ENCODE measurements at regions not wholly inside any gene's neighbourhood (a gene's known extent, or its start where the extent isn't known, plus 50 kb on each side); places are given as distances from the start of the nearest gene placed in this dataset.
A peak's percentile ranks its signal among the peaks of the same experiment; 100 is the strongest.

DNA sequence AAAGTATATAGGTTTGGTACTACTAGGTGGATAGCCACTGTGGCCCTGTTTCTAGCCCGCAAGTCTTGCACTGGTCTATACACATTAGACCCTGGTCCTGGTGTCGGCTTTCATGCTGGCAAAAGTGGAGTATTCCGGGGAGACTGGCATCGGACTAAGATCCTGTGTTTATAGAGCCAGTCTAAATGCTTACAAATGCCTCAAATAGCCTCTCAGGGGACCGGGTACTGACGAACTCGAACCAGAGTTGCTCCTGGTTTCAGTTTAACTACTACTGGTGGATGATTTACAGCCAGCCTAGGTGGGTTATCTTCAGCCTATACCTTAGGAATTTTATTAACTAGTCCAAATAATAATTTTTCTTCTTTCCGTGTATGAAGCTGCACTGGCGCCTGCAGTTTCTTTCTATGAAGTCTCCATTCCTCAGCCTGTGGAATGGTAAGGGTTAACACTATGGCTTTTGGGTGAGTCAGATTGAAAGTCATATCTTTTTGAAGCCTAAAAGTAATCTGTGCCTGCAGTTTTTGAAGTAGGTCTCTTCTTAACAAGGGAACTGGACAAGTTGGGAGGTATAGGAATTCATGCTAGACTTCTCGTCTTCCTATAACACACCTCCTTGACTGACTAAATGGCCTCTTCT is 51.3 kb downstream of the OR10H4 start:
- TF ChIP-seq CHD1 (IDR thresholded peaks at IDR 0.05; ENCODE audit: low read depth, low read length) (no peak), POLR2AphosphoS5 (IDR thresholded peaks at IDR 0.05; ENCODE audit: low read length) (no peak), RFX5 (IDR thresholded peaks at IDR 0.05; ENCODE audit: low read depth, low read length) (no peak), JUNB (IDR thresholded peaks at IDR 0.05) (peak; percentile 92), EP300 (IDR thresholded peaks at IDR 0.05; ENCODE audit: borderline replicate concordance in 1 of 2, control insufficient read depth in 1 of 2, low read depth in 2 of 2, low read length in 2 of 2) (no peak), ZBED1 (IDR thresholded peaks at IDR 0.05; ENCODE audit: borderline replicate concordance) (no peak), CEBPB (IDR thresholded peaks at IDR 0.05; ENCODE audit: borderline replicate concordance in 1 of 2, low read depth in 2 of 2, low read length in 2 of 2) (no peak), DPF2 (IDR thresholded peaks at IDR 0.05) (no peak), MTA3 (IDR thresholded peaks at IDR 0.05; ENCODE audit: borderline replicate concordance, low read length) (no peak), STAT3 (IDR thresholded peaks at IDR 0.05; ENCODE audit: low read depth, low read length) (no peak), POLR2A (IDR thresholded peaks at IDR 0.05; ENCODE audit: low read depth, low read length) (no peak), NBN (IDR thresholded peaks at IDR 0.05) (no peak)
- TF ChIP-seq, protein P1, sequence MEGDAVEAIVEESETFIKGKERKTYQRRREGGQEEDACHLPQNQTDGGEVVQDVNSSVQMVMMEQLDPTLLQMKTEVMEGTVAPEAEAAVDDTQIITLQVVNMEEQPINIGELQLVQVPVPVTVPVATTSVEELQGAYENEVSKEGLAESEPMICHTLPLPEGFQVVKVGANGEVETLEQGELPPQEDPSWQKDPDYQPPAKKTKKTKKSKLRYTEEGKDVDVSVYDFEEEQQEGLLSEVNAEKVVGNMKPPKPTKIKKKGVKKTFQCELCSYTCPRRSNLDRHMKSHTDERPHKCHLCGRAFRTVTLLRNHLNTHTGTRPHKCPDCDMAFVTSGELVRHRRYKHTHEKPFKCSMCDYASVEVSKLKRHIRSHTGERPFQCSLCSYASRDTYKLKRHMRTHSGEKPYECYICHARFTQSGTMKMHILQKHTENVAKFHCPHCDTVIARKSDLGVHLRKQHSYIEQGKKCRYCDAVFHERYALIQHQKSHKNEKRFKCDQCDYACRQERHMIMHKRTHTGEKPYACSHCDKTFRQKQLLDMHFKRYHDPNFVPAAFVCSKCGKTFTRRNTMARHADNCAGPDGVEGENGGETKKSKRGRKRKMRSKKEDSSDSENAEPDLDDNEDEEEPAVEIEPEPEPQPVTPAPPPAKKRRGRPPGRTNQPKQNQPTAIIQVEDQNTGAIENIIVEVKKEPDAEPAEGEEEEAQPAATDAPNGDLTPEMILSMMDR (IDR thresholded peaks at IDR 0.05 in 2 of 3, conservative IDR thresholded peaks at IDR 0.05 in 1 of 3; ENCODE audit: control insufficient read depth in 2 of 3, extremely low read depth in 1 of 3, insufficient read depth in 1 of 3, low read depth in 3 of 3, low read length in 3 of 3) = no peak
- TF ChIP-seq, protein P2, sequence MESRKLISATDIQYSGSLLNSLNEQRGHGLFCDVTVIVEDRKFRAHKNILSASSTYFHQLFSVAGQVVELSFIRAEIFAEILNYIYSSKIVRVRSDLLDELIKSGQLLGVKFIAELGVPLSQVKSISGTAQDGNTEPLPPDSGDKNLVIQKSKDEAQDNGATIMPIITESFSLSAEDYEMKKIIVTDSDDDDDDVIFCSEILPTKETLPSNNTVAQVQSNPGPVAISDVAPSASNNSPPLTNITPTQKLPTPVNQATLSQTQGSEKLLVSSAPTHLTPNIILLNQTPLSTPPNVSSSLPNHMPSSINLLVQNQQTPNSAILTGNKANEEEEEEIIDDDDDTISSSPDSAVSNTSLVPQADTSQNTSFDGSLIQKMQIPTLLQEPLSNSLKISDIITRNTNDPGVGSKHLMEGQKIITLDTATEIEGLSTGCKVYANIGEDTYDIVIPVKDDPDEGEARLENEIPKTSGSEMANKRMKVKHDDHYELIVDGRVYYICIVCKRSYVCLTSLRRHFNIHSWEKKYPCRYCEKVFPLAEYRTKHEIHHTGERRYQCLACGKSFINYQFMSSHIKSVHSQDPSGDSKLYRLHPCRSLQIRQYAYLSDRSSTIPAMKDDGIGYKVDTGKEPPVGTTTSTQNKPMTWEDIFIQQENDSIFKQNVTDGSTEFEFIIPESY (IDR thresholded peaks at IDR 0.05) = no peak
